RWPE1 (cell line): ENCODE measurements at regions not wholly inside any gene's neighbourhood (a gene's known extent, or its start where the extent isn't known, plus 50 kb on each side); places are given as distances from the start of the nearest gene placed in this dataset.
A peak's percentile ranks its signal among the peaks of the same experiment; 100 is the strongest.

ENCODE experiments used
- CTCF ChIA-PET: fragments of 350-600 bp; sonication (Branson Sonifier 250); formaldehyde crosslinking; extraction: SDS; loops from one replicate; lab custom pipeline; 2021; lab: Yijun Ruan, JAX
- POLR2A ChIA-PET: fragments of 400-600 bp; formaldehyde crosslinking; extraction: SDS; loops from one replicate; lab custom pipeline; 2020; ENCODE audit warnings: antibody characterized with exemption; ENCODE audit not compliant: low non-redundant PET; lab: Yijun Ruan, JAX
- DNase-seq: peaks from one replicate; pipeline ENCODE4 v3.0.0; 2012; ENCODE audit warnings: low spot score
- H3K27ac ChIP-seq: fragments of 450-650 bp; 2 replicates; pipeline ENCODE4 v1.5.1; 2017
- CTCF ChIP-seq: fragments of 450-650 bp; conservative IDR thresholded peaks from 2 replicates; pipeline ENCODE4 v1.5.1; 2017; ENCODE audit warnings: low read depth, mild to moderate bottlenecking

GRCh38 chr15:94535298-94536048, 304.1 kb downstream of the MCTP2 start:
- ChIA-PET CTCF (interaction anchor here (0.6 kb wide), 1 partner anchor 91 kb away, joined by 3 read pairs; no protein-coding TSS in a partner anchor), POLR2A (no interaction called here)
- TF ChIP-seq CTCF, result no peak
- DNase-seq, result no peak
- no peak overlapping the region for H3K27ac ChIP-seq

GRCh38 chr15:94536549-94536948, 305.2 kb downstream of the MCTP2 start:
- POLR2A ChIA-PET, result no interaction called here
- H3K27ac ChIP-seq, result no peak overlapping the region
- TF ChIP-seq CTCF, result no peak
- CTCF ChIA-PET, result no interaction called here
- no peak for DNase-seq

DNA sequence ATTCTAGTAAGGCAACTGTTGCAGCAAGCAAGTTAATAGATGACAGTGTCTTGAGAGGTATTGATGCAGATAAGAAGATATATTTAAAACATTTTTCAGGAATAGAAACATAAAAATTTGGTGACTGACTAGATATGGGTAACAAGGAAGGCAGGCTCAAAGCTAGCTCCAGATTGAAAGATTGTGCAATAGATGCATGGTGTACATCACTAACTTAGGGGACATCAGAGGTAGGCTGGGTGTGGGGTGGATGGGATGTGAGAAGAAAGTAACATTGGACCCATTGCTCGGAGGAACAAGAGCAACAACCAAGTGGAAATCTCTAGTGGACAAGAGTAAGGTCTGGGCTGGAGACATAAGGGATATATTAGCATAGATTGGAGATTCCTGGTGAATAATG, 306.9 kb downstream of the MCTP2 start:
- no peak for TF ChIP-seq CTCF
- ChIA-PET POLR2A (no interaction called here), CTCF (no interaction called here)
- no peak overlapping the region for H3K27ac ChIP-seq
- DNase-seq, result no peak

DNA sequence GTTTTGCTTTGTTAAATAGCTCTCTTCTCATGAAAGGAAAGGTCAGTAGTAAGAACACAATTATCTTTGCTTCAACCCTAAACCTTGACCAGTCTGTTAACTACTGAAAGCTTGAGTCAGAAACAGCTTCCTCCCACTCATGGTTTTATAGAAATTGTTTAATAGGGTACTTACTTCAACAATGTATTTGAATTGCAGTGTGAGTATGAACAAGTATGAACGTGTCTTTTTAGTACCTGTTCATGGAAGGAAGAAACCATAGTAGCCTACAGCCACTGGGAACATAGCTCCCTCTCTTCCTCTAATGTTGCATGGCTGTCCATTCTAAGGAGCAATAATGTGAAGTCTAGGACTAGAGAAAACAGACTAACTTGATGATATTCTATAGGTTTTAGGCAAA, 311.0 kb downstream of the MCTP2 start:
- no peak for TF ChIP-seq CTCF
- ChIA-PET CTCF (interaction anchor here (0.8 kb wide), 1 partner anchor 17 kb away, joined by 3 read pairs; no protein-coding TSS in a partner anchor), POLR2A (no interaction called here)
- peak; percentile 14 for DNase-seq
- H3K27ac ChIP-seq, result no peak overlapping the region

DNA sequence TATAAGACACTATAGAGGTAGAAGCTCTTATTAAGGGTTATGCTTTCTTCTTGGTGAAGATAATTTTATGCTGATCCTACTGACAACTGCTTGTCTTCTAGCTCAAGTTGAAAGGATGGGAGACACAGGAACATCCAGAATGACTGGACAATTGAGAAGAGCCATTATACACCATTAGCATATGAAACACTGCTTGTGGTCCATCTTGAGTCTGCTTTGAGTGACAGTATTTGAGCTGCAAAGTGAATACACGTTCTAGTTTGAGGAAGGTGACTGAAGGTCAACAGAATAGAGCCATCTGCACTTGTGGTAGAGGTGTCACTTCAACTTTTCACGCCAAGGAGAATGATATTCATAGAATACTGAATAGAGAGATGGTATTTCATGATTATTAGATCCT, 315.4 kb downstream of the MCTP2 start:
- no peak for TF ChIP-seq CTCF
- no peak overlapping the region for H3K27ac ChIP-seq
- DNase-seq, result no peak
- POLR2A ChIA-PET, result no interaction called here
- CTCF ChIA-PET, result interaction anchor here (0.6 to 1.1 kb wide), 2 partner anchors 21 to 116 kb away, joined by 4 read pairs; no protein-coding TSS in a partner anchor

DNA sequence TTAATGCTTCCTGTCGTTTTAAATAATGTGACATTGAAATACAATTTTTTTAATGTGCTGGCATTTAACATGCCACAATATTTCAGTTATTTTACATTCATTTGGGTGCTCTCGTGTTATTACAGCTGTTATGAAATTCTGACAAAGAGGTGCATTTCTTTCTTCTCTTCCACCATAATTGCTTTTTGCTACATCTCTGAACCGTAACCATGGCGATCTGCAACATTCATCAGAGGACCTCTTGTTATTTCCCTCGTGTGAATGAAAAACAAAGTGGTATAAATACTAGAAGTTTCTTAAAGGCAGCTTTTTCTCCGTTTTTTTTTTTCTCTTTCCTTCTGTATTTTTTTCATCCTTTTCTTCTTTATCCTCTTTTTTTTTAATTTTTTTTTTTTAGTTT, 316.4 kb downstream of the MCTP2 start:
- TF ChIP-seq CTCF, result no peak
- CTCF ChIA-PET, result interaction anchor here (0.6 to 1.1 kb wide), 3 partner anchors 21 to 374 kb away, joined by 4 read pairs; no protein-coding TSS in a partner anchor
- DNase-seq, result no peak
- POLR2A ChIA-PET, result no interaction called here
- H3K27ac ChIP-seq, result no peak overlapping the region
